ENCODE measurements at regions not wholly inside any gene's neighbourhood (a gene's known extent, or its start where the extent isn't known, plus 50 kb on each side); places are given as distances from the start of the nearest gene placed in this dataset.

- Histone ChIP-seq H3K36me3 (ENCODE audit: control insufficient read depth, insufficient read depth, low read length) (no peaks in the 10 kb centered on the region), H3K9me3 (ENCODE audit: control insufficient read depth, insufficient read depth, low read depth, low read length) (no peaks in the 10 kb centered on the region), H3K4me3 (ENCODE audit: low read depth, low read length) (no peak overlapping the region), H3K27me3 (ENCODE audit: control insufficient read depth, insufficient read depth, low read length) (no peaks in the 10 kb centered on the region), H3K4me1 (ENCODE audit: control insufficient read depth, insufficient read depth, low read length) (no peaks in the 10 kb centered on the region), H3K9ac (ENCODE audit: low read length) (no peak overlapping the region), H3K27ac (ENCODE audit: low read depth, low read length) (no peak overlapping the region)
Measured at GRCh38 chr5:118185018-118185417, 803.3 kb downstream of the DTWD2 start.

- H3K4me1 ChIP-seq (ENCODE audit: control insufficient read depth, insufficient read depth, low read length): no peaks in the 10 kb centered on the region
- no peaks in the 10 kb centered on the region for H3K9me3 ChIP-seq (ENCODE audit: control insufficient read depth, insufficient read depth, low read depth, low read length)
- H3K9ac ChIP-seq (ENCODE audit: low read length): no peak overlapping the region
- no peak overlapping the region for H3K27ac ChIP-seq (ENCODE audit: low read depth, low read length)
- no peaks in the 10 kb centered on the region for H3K27me3 ChIP-seq (ENCODE audit: control insufficient read depth, insufficient read depth, low read length)
- H3K36me3 ChIP-seq (ENCODE audit: control insufficient read depth, insufficient read depth, low read length): no peaks in the 10 kb centered on the region
- no peak overlapping the region for H3K4me3 ChIP-seq (ENCODE audit: low read depth, low read length)
Measured at GRCh38 chr5:118176146-118176545, 812.2 kb downstream of the DTWD2 start.

- H3K36me3 ChIP-seq (ENCODE audit: control insufficient read depth, insufficient read depth, low read length): no peaks in the 10 kb centered on the region
- H3K4me1 ChIP-seq (ENCODE audit: control insufficient read depth, insufficient read depth, low read length): no peaks in the 10 kb centered on the region
- H3K9ac ChIP-seq (ENCODE audit: low read length): no peak overlapping the region
- H3K27ac ChIP-seq (ENCODE audit: low read depth, low read length): no peak overlapping the region
- no peak overlapping the region for H3K4me3 ChIP-seq (ENCODE audit: low read depth, low read length)
- H3K27me3 ChIP-seq (ENCODE audit: control insufficient read depth, insufficient read depth, low read length): no peaks in the 10 kb centered on the region
- no peaks in the 10 kb centered on the region for H3K9me3 ChIP-seq (ENCODE audit: control insufficient read depth, insufficient read depth, low read depth, low read length)
Measured at GRCh38 chr5:118174671-118175070, 813.7 kb downstream of the DTWD2 start.

GRCh38 chr5:118173340-118173739 is 815.0 kb downstream of the DTWD2 start:
- Histone ChIP-seq H3K4me1 (ENCODE audit: control insufficient read depth, insufficient read depth, low read length) (no peaks in the 10 kb centered on the region), H3K36me3 (ENCODE audit: control insufficient read depth, insufficient read depth, low read length) (no peaks in the 10 kb centered on the region), H3K27me3 (ENCODE audit: control insufficient read depth, insufficient read depth, low read length) (no peaks in the 10 kb centered on the region), H3K27ac (ENCODE audit: low read depth, low read length) (no peak overlapping the region), H3K4me3 (ENCODE audit: low read depth, low read length) (no peak overlapping the region), H3K9ac (ENCODE audit: low read length) (no peak overlapping the region), H3K9me3 (ENCODE audit: control insufficient read depth, insufficient read depth, low read depth, low read length) (no peaks in the 10 kb centered on the region)

GRCh38 chr5:118165619-118166018 is 822.7 kb downstream of the DTWD2 start:
- no peak overlapping the region for H3K27ac ChIP-seq (ENCODE audit: low read depth, low read length)

GRCh38 chr5:118156181-118156580 is 832.2 kb downstream of the DTWD2 start:
- no peak overlapping the region for H3K9ac ChIP-seq (ENCODE audit: low read length)
- H3K4me1 ChIP-seq (ENCODE audit: control insufficient read depth, insufficient read depth, low read length): 0 out of 2 replicates have a peak, but pooled peaks cover 3% of the 10 kb centered on the region
- H3K36me3 ChIP-seq (ENCODE audit: control insufficient read depth, insufficient read depth, low read length): no peaks in the 10 kb centered on the region
- H3K4me3 ChIP-seq (ENCODE audit: low read depth, low read length): no peak overlapping the region
- no peaks in the 10 kb centered on the region for H3K9me3 ChIP-seq (ENCODE audit: control insufficient read depth, insufficient read depth, low read depth, low read length)
- no peak overlapping the region for H3K27ac ChIP-seq (ENCODE audit: low read depth, low read length)
- no peaks in the 10 kb centered on the region for H3K27me3 ChIP-seq (ENCODE audit: control insufficient read depth, insufficient read depth, low read length)

More at GRCh38 chr5:118165619-118166018, 822.7 kb downstream of the DTWD2 start:
- Histone ChIP-seq H3K27me3 (ENCODE audit: control insufficient read depth, insufficient read depth, low read length) (no peaks in the 10 kb centered on the region), H3K9me3 (ENCODE audit: control insufficient read depth, insufficient read depth, low read depth, low read length) (no peaks in the 10 kb centered on the region), H3K9ac (ENCODE audit: low read length) (no peak overlapping the region), H3K4me3 (ENCODE audit: low read depth, low read length) (no peak overlapping the region), H3K4me1 (ENCODE audit: control insufficient read depth, insufficient read depth, low read length) (no peaks in the 10 kb centered on the region), H3K36me3 (ENCODE audit: control insufficient read depth, insufficient read depth, low read length) (no peaks in the 10 kb centered on the region)

GRCh38 chr5:118146824-118147223 is 841.5 kb downstream of the DTWD2 start:
- H3K27me3 ChIP-seq (ENCODE audit: control insufficient read depth, insufficient read depth, low read length): no peaks in the 10 kb centered on the region
- no peak overlapping the region for H3K4me3 ChIP-seq (ENCODE audit: low read depth, low read length)
- no peaks in the 10 kb centered on the region for H3K4me1 ChIP-seq (ENCODE audit: control insufficient read depth, insufficient read depth, low read length)
- no peaks in the 10 kb centered on the region for H3K36me3 ChIP-seq (ENCODE audit: control insufficient read depth, insufficient read depth, low read length)
- no peaks in the 10 kb centered on the region for H3K9me3 ChIP-seq (ENCODE audit: control insufficient read depth, insufficient read depth, low read depth, low read length)
- no peak overlapping the region for H3K9ac ChIP-seq (ENCODE audit: low read length)
- no peak overlapping the region for H3K27ac ChIP-seq (ENCODE audit: low read depth, low read length)

- no peaks in the 10 kb centered on the region for H3K27me3 ChIP-seq (ENCODE audit: control insufficient read depth, insufficient read depth, low read length)
Measured at GRCh38 chr5:118144540-118144939, 843.8 kb downstream of the DTWD2 start.

GRCh38 chr5:118139361-118139760 is 849.0 kb downstream of the DTWD2 start:
- no peak overlapping the region for H3K4me3 ChIP-seq (ENCODE audit: low read depth, low read length)
- H3K36me3 ChIP-seq (ENCODE audit: control insufficient read depth, insufficient read depth, low read length): no peaks in the 10 kb centered on the region
- no peak overlapping the region for H3K27ac ChIP-seq (ENCODE audit: low read depth, low read length)
- H3K27me3 ChIP-seq (ENCODE audit: control insufficient read depth, insufficient read depth, low read length): no peaks in the 10 kb centered on the region
- no peaks in the 10 kb centered on the region for H3K9me3 ChIP-seq (ENCODE audit: control insufficient read depth, insufficient read depth, low read depth, low read length)
- no peak overlapping the region for H3K9ac ChIP-seq (ENCODE audit: low read length)
- no peaks in the 10 kb centered on the region for H3K4me1 ChIP-seq (ENCODE audit: control insufficient read depth, insufficient read depth, low read length)

More at GRCh38 chr5:118144540-118144939, 843.8 kb downstream of the DTWD2 start:
- Histone ChIP-seq H3K4me1 (ENCODE audit: control insufficient read depth, insufficient read depth, low read length) (no peaks in the 10 kb centered on the region), H3K9ac (ENCODE audit: low read length) (no peak overlapping the region), H3K36me3 (ENCODE audit: control insufficient read depth, insufficient read depth, low read length) (no peaks in the 10 kb centered on the region), H3K9me3 (ENCODE audit: control insufficient read depth, insufficient read depth, low read depth, low read length) (no peaks in the 10 kb centered on the region), H3K27ac (ENCODE audit: low read depth, low read length) (no peak overlapping the region), H3K4me3 (ENCODE audit: low read depth, low read length) (no peak overlapping the region)

- H3K9me3 ChIP-seq (ENCODE audit: control insufficient read depth, insufficient read depth, low read depth, low read length): no peaks in the 10 kb centered on the region
- H3K4me1 ChIP-seq (ENCODE audit: control insufficient read depth, insufficient read depth, low read length): no peaks in the 10 kb centered on the region
- H3K4me3 ChIP-seq (ENCODE audit: low read depth, low read length): no peak overlapping the region
- no peak overlapping the region for H3K27ac ChIP-seq (ENCODE audit: low read depth, low read length)
- H3K27me3 ChIP-seq (ENCODE audit: control insufficient read depth, insufficient read depth, low read length): no peaks in the 10 kb centered on the region
- no peak overlapping the region for H3K9ac ChIP-seq (ENCODE audit: low read length)
- no peaks in the 10 kb centered on the region for H3K36me3 ChIP-seq (ENCODE audit: control insufficient read depth, insufficient read depth, low read length)
Measured at GRCh38 chr5:118126159-118126558, 862.2 kb downstream of the DTWD2 start.

- no peak overlapping the region for H3K9ac ChIP-seq (ENCODE audit: low read length)
- H3K4me3 ChIP-seq (ENCODE audit: low read depth, low read length): no peak overlapping the region
- no peaks in the 10 kb centered on the region for H3K36me3 ChIP-seq (ENCODE audit: control insufficient read depth, insufficient read depth, low read length)
- H3K27ac ChIP-seq (ENCODE audit: low read depth, low read length): no peak overlapping the region
- H3K9me3 ChIP-seq (ENCODE audit: control insufficient read depth, insufficient read depth, low read depth, low read length): no peaks in the 10 kb centered on the region
- no peaks in the 10 kb centered on the region for H3K4me1 ChIP-seq (ENCODE audit: control insufficient read depth, insufficient read depth, low read length)
- H3K27me3 ChIP-seq (ENCODE audit: control insufficient read depth, insufficient read depth, low read length): no peaks in the 10 kb centered on the region
Measured at GRCh38 chr5:118125687-118126086, 862.7 kb downstream of the DTWD2 start.

- H3K36me3 ChIP-seq (ENCODE audit: control insufficient read depth, insufficient read depth, low read length): no peaks in the 10 kb centered on the region
- no peak overlapping the region for H3K9ac ChIP-seq (ENCODE audit: low read length)
- H3K27me3 ChIP-seq (ENCODE audit: control insufficient read depth, insufficient read depth, low read length): no peaks in the 10 kb centered on the region
- no peak overlapping the region for H3K4me3 ChIP-seq (ENCODE audit: low read depth, low read length)
- no peaks in the 10 kb centered on the region for H3K9me3 ChIP-seq (ENCODE audit: control insufficient read depth, insufficient read depth, low read depth, low read length)
- H3K4me1 ChIP-seq (ENCODE audit: control insufficient read depth, insufficient read depth, low read length): no peaks in the 10 kb centered on the region
- no peak overlapping the region for H3K27ac ChIP-seq (ENCODE audit: low read depth, low read length)
Measured at GRCh38 chr5:118121258-118121657, 867.1 kb downstream of the DTWD2 start.
